Kidney tubule cell (primary cell): ENCODE measurements at regions not wholly inside any gene's neighbourhood (a gene's known extent, or its start where the extent isn't known, plus 50 kb on each side); places are given as distances from the start of the nearest gene placed in this dataset.
A peak's percentile ranks its signal among the peaks of the same experiment; 100 is the strongest.
"Not testable (repeated sequence)": the region's sequence is repeated elsewhere in the genome, so short reads cannot be mapped to it uniquely, and the experiment has no call there.

Source experiments
- DNase-seq: peaks from one replicate; pipeline ENCODE4 v3.0.0-alpha.2; 2018; ENCODE audit warnings: low spot score

- no peak for DNase-seq
These were observed 716.9 kb upstream of the ANO3 start for GRCh38 chr11:25615069-25615468.

DNA sequence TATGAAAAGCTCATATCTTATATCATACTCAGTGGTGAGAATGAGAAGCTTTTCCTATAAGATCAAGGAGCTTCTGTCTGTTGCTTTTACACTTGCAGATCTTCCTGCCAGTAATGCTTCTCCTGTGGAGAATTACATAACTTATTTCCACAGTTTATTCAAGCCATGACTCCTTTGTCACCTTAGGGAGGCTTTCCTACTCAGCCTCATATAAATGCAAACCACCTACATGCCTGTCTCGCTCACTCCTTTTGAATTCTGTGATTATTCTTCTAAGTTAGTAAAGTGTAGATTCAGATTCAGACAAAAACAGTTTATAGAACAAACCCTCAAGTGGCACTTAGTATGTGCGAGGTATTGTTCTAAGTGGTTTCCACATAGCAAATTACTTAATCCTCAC lies 716.1 kb upstream of the ANO3 start:
- no peak for DNase-seq

DNA sequence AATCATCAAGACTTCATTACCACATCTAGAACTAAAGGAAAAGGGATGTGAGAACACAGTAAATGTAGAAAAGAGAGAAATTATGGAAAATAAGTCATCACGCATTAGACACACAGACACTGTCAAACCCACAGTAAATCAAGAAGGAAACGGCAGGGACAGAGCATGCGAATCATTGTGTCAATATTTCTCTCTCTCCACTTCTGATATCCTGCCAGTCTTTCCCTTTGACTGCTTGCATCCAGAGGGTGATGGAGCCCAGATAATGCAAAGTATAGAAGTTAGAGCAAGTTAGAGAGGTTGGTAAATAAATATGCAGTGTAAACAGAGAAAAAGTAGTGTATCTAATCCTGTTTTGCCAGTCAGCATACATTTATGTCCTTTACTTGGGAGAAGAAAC lies 706.8 kb upstream of the ANO3 start:
- no peak for DNase-seq

DNA sequence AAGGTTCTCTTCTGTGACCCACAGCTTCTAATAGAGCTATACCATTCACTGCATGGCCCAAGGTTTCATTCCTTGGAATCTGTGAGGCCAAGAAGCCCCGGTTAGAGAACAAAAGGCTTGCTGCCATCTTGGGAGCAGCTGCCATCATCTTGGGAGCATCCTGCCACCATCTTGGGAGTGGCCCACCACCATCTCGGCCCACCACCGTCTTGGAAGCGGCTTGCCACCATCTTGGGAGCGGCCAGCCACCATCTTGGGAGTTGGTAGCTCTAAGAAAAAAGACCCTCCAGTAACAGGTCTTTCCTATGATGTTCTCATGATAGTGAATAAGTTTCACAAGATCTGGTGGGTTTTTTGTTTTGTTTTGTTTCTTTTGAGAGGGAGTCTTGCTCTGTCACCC lies 703.9 kb upstream of the ANO3 start:
- no peak for DNase-seq

DNA sequence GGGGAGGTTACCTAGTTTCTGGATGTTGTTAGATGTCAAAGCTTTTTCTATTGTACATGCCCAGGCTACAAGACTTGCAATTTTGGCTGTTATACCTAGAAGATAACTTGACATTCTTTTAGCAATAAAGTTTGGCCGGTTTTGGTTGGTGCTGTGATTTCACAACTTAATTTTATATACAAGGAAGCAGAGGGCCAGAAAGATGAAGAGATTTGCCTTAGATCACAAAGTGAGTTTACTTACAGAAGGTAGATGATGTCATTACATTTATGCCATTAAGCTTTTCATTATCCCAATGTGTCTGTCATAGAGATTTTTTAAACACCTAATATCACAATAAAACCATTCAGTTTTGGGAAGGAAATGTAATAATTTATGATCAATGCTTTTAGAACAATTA lies 698.7 kb upstream of the ANO3 start:
- no peak for DNase-seq

DNA sequence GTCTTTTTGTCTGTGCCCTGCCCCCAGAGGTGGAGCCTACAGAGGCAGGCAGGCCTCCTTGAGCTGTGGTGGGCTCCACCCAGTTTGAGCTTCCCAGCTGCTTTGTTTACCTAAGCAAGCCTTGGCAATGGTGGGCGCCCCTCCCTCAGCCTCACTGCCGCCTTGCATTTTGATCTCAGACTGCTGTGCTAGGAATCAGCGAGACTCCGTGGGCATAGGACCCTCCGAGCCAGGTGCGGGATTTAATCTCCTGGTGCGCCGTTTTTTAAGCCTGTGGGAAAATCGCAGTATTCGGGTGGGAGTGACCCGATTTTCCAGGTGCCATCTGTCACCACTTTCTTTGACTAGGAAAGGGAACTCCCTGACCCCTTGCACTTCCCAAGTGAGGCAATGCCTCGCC lies 682.7 kb upstream of the ANO3 start:
- not testable (repeated sequence) for DNase-seq

DNA sequence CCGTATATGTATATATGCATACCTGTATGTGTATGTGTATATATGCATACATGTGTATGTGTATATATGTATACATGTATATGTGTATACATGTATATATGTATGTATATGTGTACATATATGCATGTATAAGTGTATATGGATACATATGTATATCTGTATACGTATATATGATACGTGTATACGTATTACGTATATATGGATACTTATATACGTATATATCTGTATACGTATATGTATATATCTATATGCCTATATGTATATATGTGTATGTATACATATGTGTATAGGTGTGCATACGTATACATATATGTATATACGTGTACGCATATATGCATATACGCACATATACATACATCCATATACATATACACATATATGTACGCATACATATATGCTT lies 681.6 kb upstream of the ANO3 start:
- no peak for DNase-seq

DNA sequence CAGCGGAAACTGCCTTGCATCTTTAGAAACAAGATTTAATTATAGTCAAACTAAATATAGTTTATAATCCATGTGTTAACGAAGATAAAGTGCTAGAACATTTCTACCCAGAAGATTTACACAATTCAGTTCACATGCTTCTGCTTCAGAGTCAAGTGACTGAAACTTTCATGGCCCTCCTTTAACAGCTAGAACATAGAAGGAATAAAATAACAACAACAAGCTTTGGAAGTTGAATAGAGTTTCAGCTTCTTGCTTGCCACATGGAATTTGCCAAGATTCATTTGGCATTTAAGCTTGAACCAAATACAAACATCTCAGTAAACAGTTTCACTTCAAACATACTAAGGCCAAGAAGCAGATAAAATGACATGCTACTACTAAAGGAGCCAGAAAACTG lies 676.3 kb upstream of the ANO3 start:
- no peak for DNase-seq

DNA sequence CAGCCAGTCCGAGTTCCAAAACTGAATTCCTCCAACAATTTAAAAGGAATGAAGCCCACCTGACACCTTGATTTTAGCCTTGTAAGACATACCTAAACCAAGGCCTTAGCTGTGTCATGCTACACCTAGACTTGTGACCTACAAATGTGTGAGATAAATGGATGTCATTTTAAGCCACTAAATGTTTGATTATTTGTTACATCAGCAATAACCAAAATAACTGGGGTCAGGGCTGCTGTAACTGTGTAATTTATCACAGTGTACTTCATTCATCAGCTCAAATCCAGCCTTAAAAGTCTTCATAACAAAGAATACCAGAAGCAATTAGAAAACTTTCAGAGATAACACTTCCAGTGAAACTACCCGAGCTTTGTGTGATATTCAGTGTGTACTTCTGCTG lies 673.0 kb upstream of the ANO3 start:
- no peak for DNase-seq

- no peak for DNase-seq
These were observed 672.2 kb upstream of the ANO3 start for GRCh38 chr11:25659706-25660105.

DNA sequence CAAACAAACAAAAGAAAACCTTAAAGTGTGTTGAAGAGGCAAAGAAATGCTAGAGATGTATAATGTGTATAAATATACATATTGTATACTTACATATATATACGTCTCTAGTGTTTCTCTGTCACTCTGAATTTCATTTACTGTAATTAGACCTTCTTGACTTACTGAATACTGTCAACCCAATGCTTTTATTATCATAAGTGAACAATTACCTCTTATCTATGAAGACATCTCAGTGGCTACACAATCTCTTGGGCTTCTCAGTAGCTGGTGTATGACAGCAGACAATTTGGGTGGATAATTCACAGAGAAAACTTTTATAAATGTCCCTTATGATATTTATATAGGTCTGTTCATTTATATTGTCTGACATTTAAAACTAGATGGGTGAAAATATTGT lies 664.1 kb upstream of the ANO3 start:
- no peak for DNase-seq

DNA sequence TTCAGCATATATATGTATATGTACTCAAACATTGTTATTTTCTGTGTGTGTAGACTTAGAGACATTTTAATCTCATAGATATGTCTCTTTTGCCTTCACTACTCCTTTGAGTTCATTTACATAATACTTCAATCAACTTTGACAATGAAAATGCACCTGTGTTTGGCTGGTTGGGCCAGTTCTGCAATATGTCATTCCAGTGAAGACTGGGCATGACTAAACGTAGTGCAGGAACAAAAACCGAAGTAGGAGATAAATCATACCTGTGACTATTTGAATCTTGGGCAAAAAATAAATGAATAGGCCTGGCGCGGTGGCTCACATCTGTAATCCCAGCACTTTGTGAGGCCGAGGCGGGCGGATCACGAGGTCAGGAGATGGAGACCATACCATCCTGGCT lies 640.0 kb upstream of the ANO3 start:
- DNase-seq, result no peak

DNA sequence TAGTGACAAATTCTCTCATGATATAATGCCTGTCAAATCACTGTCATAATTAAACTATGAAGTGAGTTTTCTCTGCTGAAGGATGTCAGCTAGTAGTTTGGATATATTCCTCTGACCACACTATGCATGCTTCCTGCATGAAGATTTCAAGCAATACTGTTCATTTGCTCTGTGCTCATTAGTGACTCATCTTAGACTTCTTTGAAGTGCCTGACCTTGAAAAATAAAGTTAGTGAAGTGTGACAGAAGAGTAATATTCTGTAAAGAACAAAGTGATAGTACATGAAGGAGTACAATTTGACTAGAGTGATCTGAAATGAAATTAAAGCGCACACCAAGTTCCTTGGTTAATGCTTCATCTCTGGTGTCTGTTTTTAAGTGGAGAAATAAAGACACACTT lies 629.5 kb upstream of the ANO3 start:
- peak; percentile 56 for DNase-seq

DNA sequence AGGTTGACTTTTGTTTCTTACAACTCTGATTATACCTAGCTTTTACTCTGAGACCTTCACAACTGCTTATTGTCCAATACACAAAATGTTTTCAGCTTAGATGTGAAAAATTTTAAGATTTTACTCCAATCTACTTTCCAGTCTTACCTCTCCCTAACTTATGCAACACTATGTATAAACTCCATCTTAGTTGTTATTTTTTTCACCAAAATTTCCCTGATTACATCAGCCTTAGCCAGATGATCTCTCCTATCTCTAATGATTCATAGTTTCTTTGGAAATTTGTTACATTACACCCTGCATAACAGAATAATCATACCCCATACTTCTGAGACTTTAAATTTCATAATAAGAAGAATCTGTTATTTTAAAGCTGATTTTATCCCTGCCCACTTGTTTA lies 621.0 kb upstream of the ANO3 start:
- no peak for DNase-seq

GRCh38 chr11:25727944-25728343 lies 604.0 kb upstream of the ANO3 start:
- no peak for DNase-seq

GRCh38 chr11:25730230-25730629 lies 601.7 kb upstream of the ANO3 start:
- no peak for DNase-seq

GRCh38 chr11:25733777-25734176 lies 598.2 kb upstream of the ANO3 start:
- no peak for DNase-seq

- peak; percentile 36 for DNase-seq
These were observed 597.2 kb upstream of the ANO3 start for GRCh38 chr11:25734591-25735211.

DNA sequence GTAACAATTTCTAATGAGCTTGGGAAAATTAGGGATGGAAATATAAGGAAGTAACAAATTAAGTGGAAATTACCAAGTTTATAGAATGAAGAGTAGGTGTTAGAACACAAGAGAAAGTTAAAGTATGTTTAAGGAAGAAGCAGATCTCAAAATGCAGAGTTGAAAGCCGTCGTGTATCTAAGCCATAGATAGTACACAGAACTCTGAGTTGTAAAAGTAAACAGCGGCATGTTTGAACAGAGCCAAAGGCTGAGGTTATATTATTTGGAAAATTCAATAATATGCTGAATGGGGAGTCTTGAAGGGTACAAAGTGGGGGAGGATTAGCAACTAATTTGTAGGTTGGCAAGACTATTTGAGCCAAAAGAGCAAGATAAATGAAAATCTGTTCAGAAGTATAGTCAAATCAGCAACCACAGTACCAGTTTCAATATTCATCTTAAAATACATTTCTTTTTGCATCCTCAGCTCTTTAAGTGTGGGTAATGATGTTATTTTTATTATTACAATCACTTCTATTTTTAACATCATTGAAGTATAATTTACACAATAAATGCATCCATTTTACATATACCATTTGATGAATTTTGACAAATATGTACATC lies 594.8 kb upstream of the ANO3 start:
- DNase-seq, result no peak

DNA sequence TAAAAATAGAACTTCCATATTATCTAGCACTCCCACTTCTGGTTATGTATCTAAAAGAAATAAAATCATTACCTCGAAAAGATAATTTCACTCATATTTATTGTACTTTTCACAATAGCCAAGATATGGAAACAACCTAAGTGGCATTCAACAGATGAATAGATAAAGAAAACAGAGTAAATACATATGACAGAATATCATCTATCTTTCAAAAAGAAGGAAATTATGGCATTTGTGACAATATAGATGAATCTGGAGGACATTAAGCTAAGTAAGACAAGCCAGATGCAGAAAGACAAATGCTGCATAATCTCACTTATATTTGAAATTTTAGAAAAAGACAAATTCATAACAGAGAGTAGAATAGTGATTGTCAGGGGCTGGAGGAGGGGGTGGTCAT lies 590.0 kb upstream of the ANO3 start:
- no peak for DNase-seq

DNA sequence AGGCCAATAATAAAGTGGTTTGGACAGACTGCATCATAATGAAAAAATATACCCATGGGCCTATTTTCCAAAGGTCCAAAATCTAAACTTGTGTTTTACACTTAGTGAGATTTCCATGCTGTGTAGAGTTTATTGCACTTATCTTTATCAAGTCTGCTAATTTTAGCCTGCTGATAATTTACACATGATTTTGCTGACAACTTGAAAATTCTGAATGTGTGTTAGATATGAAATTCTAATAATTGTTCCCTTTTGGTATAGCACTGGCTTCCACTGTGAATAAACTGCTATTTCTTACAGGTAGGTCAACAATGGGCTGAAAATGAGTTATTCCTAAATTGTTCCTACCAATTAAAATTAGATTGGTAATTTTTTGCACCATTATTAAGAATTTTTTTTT lies 589.1 kb upstream of the ANO3 start:
- no peak for DNase-seq

GRCh38 chr11:25755381-25755780 lies 576.5 kb upstream of the ANO3 start:
- DNase-seq, result no peak

- no peak for DNase-seq
These were observed 575.9 kb upstream of the ANO3 start for GRCh38 chr11:25755918-25756584.

- peak; percentile 76 for DNase-seq
These were observed 573.7 kb upstream of the ANO3 start for GRCh38 chr11:25758145-25758661.
